MG63 (cell line): ENCODE measurements at regions not wholly inside any gene's neighbourhood (a gene's known extent, or its start where the extent isn't known, plus 50 kb on each side); places are given as distances from the start of the nearest gene placed in this dataset.

Experiments used
- DNase-seq: peaks from one replicate; pipeline ENCODE4 v3.0.0-alpha.2; 2020
- H3K27me3 ChIP-seq: fragments of 250-450 bp; sonication (Bioruptor Pico); 2 replicates; pipeline ENCODE4 v1.5.1; 2020; ENCODE audit warnings: mild to moderate bottlenecking, moderate library complexity
- H3K36me3 ChIP-seq: fragments of 250-450 bp; sonication (Bioruptor Pico); 2 replicates; pipeline ENCODE4 v1.5.1; 2020; ENCODE audit warnings: mild to moderate bottlenecking, moderate library complexity
- H3K4me3 ChIP-seq: fragments of 250-450 bp; sonication (Bioruptor Pico); 2 replicates; pipeline ENCODE4 v1.5.1; 2020; ENCODE audit warnings: mild to moderate bottlenecking, moderate library complexity
- H3K9me3 ChIP-seq: fragments of 250-450 bp; sonication (Bioruptor Pico); 2 replicates; pipeline ENCODE4 v1.5.1; 2020; ENCODE audit warnings: mild to moderate bottlenecking, moderate library complexity

DNA sequence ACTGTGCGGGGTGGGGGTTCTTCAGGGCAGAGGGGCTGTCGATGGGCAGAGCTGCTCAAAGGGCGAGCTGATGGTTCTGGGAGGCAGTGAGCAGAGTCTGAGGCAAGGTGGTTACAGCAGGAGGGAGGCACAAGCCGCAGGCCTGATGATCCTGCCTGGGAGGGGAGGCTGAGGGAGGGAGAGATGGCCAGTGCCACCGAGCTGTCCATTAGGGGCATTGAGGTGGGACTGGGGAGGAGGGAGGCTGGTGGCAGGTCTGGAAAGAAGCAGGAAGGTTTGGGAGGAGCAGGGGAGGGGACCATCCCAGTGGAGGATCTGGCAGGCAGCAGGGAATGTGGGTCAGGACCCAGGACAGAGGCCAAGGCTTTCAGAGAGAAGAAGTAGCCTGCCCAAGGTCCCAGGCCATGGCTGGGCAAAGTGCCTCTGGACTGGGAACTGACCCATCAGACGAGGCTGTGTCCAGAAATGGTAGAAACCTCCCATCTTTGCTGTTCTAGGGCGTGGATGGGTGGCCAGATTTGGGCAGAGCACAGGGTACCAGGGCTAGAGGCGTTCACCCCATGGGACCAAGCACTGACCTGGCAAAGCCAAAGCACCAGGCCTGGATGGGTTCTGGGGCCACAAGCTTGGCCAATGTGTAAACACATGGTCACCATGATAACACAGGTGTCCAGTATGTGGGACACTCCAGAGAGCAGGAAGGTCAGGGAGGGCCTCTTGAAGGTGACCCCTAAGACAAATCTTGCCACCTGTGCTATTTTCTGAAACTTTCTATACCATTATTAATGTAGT, 55.5 kb downstream of the INHBB start:
- no peak for DNase-seq
- H3K4me3 ChIP-seq: no peak overlapping the region
- H3K36me3 ChIP-seq: no peaks in the 10 kb centered on the region
- H3K27me3 ChIP-seq: no peaks in the 10 kb centered on the region
- H3K9me3 ChIP-seq: no peaks in the 10 kb centered on the region

DNA sequence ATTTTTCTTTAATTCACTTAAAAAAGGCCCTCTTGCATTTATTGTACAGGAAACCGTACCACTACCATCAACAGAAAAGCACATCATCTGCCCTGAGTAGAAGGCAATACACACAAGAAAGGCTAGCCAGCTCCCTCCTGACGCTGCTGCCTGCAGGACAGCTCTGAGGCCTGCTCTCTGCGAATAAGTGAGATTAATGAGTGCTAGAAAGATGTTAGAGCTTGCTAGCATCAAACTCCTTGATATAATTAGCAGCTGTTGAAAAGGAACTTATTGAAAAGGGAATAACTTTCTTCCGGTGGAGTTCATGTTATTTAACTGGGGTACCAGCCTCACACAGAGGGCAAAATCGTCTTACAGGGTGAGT, 56.1 kb downstream of the INHBB start:
- DNase-seq: no peak
- H3K4me3 ChIP-seq: no peak overlapping the region
- no peaks in the 10 kb centered on the region for H3K9me3 ChIP-seq
- no peaks in the 10 kb centered on the region for H3K27me3 ChIP-seq
- no peaks in the 10 kb centered on the region for H3K36me3 ChIP-seq

GRCh38 chr2:120402508-120402907, 56.6 kb downstream of the INHBB start:
- Histone ChIP-seq H3K36me3 (no peaks in the 10 kb centered on the region), H3K4me3 (no peak overlapping the region), H3K9me3 (no peaks in the 10 kb centered on the region), H3K27me3 (no peaks in the 10 kb centered on the region)
- no peak for DNase-seq

DNA sequence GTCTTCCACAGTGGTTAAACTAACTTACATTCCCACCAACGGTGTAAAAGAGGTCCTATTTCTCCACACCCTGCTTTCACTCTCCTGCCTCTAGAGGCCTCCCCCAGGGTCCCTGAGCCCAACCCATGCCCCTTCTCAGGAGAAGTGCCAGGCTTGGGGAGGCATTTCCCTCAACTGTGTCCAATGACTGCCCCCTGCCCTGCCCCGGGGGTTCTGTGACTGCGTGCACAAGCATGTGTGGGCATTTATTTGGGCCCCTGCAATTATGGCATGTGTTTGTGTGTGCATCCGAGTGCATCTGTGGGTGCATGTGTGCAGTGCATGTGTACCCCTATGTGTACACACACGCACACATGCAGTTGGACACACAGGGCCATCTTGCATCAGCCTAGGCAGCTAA, 57.3 kb downstream of the INHBB start:
- DNase-seq: no peak

GRCh38 chr2:120403676-120404075, 57.7 kb downstream of the INHBB start:
- Histone ChIP-seq H3K27me3 (no peaks in the 10 kb centered on the region), H3K9me3 (no peaks in the 10 kb centered on the region), H3K36me3 (no peaks in the 10 kb centered on the region), H3K4me3 (no peak overlapping the region)
- no peak for DNase-seq

More for the DNA sequence above, 57.3 kb downstream of the INHBB start:
- Histone ChIP-seq H3K27me3 (no peaks in the 10 kb centered on the region), H3K36me3 (no peaks in the 10 kb centered on the region), H3K4me3 (no peak overlapping the region), H3K9me3 (no peaks in the 10 kb centered on the region)

DNA sequence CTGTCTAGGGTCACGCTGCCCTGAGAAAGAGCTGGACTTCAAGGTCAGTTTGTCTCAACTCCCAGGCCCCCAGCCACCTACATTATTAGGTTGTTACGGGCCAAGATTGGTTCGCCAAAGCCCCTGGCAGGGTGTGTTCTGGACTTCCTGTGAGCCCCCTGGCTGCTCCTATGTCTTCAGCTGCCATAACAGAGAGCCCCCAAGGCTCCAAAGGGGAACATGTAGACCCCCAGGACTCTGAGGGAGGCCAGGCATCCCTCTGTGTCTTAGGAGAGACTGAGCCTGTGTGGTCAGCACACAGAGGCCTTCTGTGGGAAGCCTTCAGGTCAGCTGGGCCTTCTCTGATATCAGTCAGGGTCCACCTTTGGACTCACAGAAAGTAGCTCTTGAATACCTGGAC, 58.3 kb downstream of the INHBB start:
- no peak for DNase-seq
- H3K4me3 ChIP-seq: no peak overlapping the region
- H3K27me3 ChIP-seq: no peaks in the 10 kb centered on the region
- H3K36me3 ChIP-seq: no peaks in the 10 kb centered on the region
- H3K9me3 ChIP-seq: no peaks in the 10 kb centered on the region

DNA sequence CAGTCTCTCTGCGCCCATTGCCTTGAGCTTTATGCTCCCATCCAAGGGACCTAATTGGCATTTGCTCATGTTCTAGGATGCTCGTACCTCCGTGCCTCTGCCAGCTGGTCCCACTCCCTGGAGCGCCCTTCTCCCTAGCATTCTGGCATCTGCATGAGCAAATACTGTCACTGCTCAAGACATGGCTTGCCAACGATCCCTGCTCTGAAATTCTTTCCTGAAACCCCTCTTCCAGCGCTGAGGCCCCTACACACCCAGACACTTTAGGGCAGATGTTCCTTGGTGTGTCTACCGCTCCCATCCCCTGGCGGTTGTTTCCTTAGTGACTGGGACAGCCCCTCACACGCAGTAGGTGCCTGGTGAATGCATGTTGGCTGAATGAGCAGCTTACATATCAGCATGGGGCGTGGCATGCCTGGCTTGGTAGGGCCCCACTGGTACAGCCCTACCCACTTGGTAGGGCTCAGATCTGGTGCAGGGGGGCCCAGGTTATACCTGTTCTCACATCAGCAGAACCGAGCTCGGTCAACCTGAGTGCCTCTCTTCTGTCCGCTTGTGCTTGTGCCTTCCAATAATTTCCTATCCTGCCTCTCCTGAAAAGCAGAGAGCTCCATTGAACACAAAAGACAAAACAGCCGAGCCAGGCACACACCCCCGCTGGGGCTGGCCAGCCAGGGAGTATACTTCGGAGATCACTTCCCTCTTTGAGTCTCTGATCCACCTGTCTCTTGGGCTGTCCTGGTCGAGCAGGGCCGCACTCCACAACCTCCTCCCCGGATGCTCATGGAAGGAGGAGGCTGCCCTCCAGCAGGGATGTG, 59.2 kb downstream of the INHBB start:
- Histone ChIP-seq H3K9me3 (no peaks in the 10 kb centered on the region), H3K27me3 (no peaks in the 10 kb centered on the region), H3K4me3 (no peak overlapping the region), H3K36me3 (no peaks in the 10 kb centered on the region)
- no peak for DNase-seq

- no peak for DNase-seq
- Histone ChIP-seq H3K4me3 (no peak overlapping the region), H3K36me3 (no peaks in the 10 kb centered on the region), H3K27me3 (no peaks in the 10 kb centered on the region), H3K9me3 (no peaks in the 10 kb centered on the region)
These were observed 59.8 kb downstream of the INHBB start for GRCh38 chr2:120405759-120406099.

DNA sequence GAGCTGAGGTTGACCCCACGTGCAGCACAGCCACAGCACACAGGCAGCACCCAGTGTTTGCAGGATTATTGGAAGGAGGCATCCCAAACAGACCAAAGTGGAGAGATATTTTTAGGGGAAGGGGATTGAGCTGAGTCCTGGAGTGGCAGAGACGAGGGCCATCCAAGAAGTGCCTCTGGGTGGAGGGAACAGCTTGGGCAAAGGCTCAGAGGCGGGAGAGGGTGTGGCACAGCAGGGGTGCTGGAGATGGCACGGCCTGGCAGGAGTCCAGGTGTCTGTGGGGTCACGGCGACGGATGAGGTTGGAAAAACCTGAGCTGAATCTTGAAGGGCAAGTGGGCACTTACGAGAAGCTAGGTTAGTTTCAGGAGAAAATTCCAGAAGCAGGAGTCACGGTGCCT, 60.6 kb downstream of the INHBB start:
- Histone ChIP-seq H3K27me3 (no peaks in the 10 kb centered on the region), H3K9me3 (no peaks in the 10 kb centered on the region), H3K36me3 (no peaks in the 10 kb centered on the region), H3K4me3 (no peak overlapping the region)
- DNase-seq: no peak

DNA sequence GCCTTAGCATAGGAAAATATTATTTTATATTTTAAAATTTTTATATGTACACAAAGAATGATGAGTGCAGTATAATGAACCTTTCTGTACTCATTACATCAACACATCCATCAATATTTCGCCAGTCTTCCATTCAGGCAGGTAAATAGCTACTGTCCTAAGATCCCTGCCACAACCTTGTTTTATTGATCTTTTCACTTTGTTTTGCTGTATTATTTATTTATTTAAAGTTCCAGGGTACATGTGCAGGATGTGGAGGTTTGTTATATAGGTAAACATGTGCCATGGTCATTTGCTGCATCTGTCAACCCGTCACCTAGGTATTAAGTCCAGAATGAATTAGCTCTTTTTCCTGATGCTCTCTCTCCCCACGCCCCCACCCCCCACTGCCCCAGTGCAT, 64.6 kb downstream of the INHBB start:
- Histone ChIP-seq H3K4me3 (no peak overlapping the region), H3K27me3 (0 out of 2 replicates have a peak, but pooled peaks cover 7% of the 10 kb centered on the region), H3K9me3 (peaks cover 3% of the 10 kb centered on the region; the same call in 1 of the 2 replicates), H3K36me3 (no peaks in the 10 kb centered on the region)
- DNase-seq: no peak

- Histone ChIP-seq H3K36me3 (no peaks in the 10 kb centered on the region), H3K27me3 (0 out of 2 replicates have a peak, but pooled peaks cover 7% of the 10 kb centered on the region)
- DNase-seq: no peak
These were observed 69.1 kb downstream of the INHBB start for GRCh38 chr2:120415060-120415459.

DNA sequence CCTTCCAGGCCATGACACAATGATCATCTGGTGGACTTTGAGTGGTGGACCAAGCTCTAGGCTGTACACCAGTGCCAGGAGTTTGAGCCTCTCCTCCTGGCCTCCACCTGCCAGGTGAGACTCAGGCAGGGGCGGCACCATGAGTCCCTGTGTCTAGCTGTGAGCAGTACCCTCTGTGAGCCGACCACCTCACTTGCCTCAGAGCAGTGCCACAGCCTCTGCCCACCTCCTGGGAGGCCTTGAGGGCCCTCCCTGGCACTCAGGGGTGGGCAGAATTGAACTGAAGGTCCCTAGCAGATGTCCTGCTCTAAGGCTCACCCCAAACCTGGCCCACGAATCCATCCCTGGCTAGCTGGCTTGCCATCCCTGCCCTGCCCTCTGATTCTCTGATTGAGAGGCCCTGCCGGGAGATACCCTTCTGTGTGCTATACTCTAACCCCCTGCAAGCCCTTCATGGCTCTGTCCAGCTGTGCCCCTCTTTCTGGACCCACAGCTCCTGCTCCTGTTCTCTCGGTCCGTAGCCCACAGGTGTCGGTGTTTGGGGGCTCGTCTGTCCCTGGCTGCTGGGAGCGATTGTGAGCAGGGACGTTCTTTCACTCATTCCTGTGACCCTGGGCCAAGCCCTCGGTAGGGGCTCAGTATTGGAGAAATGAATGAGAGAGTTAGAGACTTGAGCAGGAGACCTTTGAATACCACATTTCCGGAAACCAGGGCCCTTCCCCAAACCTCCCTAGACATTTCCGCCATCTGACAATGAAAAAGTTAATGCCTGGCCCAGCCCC, 70.0 kb downstream of the INHBB start:
- 0 out of 2 replicates have a peak, but pooled peaks cover 7% of the 10 kb centered on the region for H3K27me3 ChIP-seq

More at GRCh38 chr2:120415060-120415459, 69.1 kb downstream of the INHBB start:
- Histone ChIP-seq H3K9me3 (peaks cover 3% of the 10 kb centered on the region; the same call in 1 of the 2 replicates), H3K4me3 (no peak overlapping the region)

GRCh38 chr2:120418174-120418787, 72.3 kb downstream of the INHBB start:
- H3K36me3 ChIP-seq: no peaks in the 10 kb centered on the region
- no peak for DNase-seq
- no peaks in the 10 kb centered on the region for H3K9me3 ChIP-seq
- H3K4me3 ChIP-seq: no peak overlapping the region
- H3K27me3 ChIP-seq: no peaks in the 10 kb centered on the region

More for the DNA sequence above, 70.0 kb downstream of the INHBB start:
- DNase-seq: no peak
- H3K36me3 ChIP-seq: no peaks in the 10 kb centered on the region
- H3K4me3 ChIP-seq: no peak overlapping the region
- peaks cover 3% of the 10 kb centered on the region; the same call in 1 of the 2 replicates for H3K9me3 ChIP-seq

- H3K9me3 ChIP-seq: no peaks in the 10 kb centered on the region
- no peaks in the 10 kb centered on the region for H3K27me3 ChIP-seq
- no peak for DNase-seq
- H3K36me3 ChIP-seq: no peaks in the 10 kb centered on the region
- H3K4me3 ChIP-seq: no peak overlapping the region
These were observed 73.1 kb downstream of the INHBB start for GRCh38 chr2:120419073-120419472.

- no peaks in the 10 kb centered on the region for H3K9me3 ChIP-seq
- no peaks in the 10 kb centered on the region for H3K27me3 ChIP-seq
- H3K4me3 ChIP-seq: no peak overlapping the region
- DNase-seq: no peak
- no peaks in the 10 kb centered on the region for H3K36me3 ChIP-seq
These were observed 74.0 kb downstream of the INHBB start for GRCh38 chr2:120419955-120420354.

DNA sequence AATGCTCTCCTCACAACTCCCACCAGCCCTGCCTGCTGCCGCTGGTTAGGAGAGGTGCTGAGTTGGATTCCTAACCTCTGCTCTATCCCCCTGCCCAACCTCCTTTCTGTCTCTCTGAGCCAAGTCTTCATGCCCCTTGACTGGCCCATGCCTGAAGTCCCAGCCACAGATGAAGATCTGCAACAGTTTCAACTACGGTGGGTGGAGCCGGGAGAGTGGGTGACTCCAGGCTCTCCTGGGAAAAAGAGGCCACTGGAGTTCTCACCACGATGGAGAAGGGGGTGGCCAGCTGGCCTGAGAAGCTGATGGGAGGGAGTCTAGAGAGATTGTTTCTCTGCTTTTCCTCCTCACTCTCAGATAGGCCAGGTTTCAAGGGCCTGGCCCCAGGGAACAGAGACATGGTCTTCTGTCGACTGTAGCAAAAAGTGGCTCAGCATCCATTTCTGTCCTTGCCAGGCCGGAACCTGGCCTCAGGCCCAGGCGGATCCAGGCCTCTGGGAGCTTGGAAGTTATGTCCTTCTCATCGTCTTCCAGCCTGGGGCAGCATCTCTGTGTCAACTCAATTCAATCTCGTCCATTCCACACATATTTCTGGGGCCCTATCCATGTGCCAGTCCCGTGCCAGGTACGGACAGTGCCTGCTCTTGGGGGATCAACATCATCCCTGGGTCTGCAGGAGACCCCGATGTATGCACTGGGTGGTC, 75.3 kb downstream of the INHBB start:
- DNase-seq: no peak

More for the DNA sequence above, 75.3 kb downstream of the INHBB start:
- Histone ChIP-seq H3K4me3 (no peak overlapping the region), H3K27me3 (no peaks in the 10 kb centered on the region), H3K9me3 (no peaks in the 10 kb centered on the region), H3K36me3 (no peaks in the 10 kb centered on the region)
